GM19099 (cell line): ENCODE measurements at regions not wholly inside any gene's neighbourhood (a gene's known extent, or its start where the extent isn't known, plus 50 kb on each side); places are given as distances from the start of the nearest gene placed in this dataset.

Source experiments
- POLR2A ChIP-seq: IDR thresholded peaks from 3 replicates; pipeline ENCODE4 v1.6.1; 2011; ENCODE audit warnings: low read depth; ENCODE audit not compliant: insufficient read length; ENCODE audit errors: extremely low read depth

- no peak for TF ChIP-seq POLR2A
Observed at GRCh38 chr13:50187352-50188029, 172.2 kb downstream of the KCNRG start.

- no peak for TF ChIP-seq POLR2A
Observed at GRCh38 chr13:50188696-50189095, 173.5 kb downstream of the KCNRG start.

GRCh38 chr13:50189450-50189849 is 174.2 kb downstream of the KCNRG start:
- no peak for TF ChIP-seq POLR2A

- TF ChIP-seq POLR2A = no peak
Observed at GRCh38 chr13:50191004-50191403, 175.8 kb downstream of the KCNRG start.

- no peak for TF ChIP-seq POLR2A
Observed at GRCh38 chr13:50192272-50192813, 177.1 kb downstream of the KCNRG start.

GRCh38 chr13:50195045-50195444 is 179.8 kb downstream of the KCNRG start:
- no peak for TF ChIP-seq POLR2A

- TF ChIP-seq POLR2A = no peak
Observed at GRCh38 chr13:50196118-50196517, 180.9 kb downstream of the KCNRG start.

GRCh38 chr13:50197705-50198104 is 182.5 kb downstream of the KCNRG start:
- no peak for TF ChIP-seq POLR2A

GRCh38 chr13:50198508-50198907 is 183.3 kb downstream of the KCNRG start:
- TF ChIP-seq POLR2A = no peak

GRCh38 chr13:50200569-50200968 is 185.3 kb downstream of the KCNRG start:
- TF ChIP-seq POLR2A = no peak

GRCh38 chr13:50200988-50201387 is 185.7 kb downstream of the KCNRG start:
- TF ChIP-seq POLR2A = no peak

- no peak for TF ChIP-seq POLR2A
Observed at GRCh38 chr13:50202485-50202884, 187.2 kb downstream of the KCNRG start.

- TF ChIP-seq POLR2A = no peak
Observed at GRCh38 chr13:50203256-50203941, 188.2 kb downstream of the KCNRG start.

- no peak for TF ChIP-seq POLR2A
Observed at GRCh38 chr13:50205581-50205980, 190.3 kb downstream of the KCNRG start.

GRCh38 chr13:50208826-50209335 is 193.6 kb downstream of the KCNRG start:
- no peak for TF ChIP-seq POLR2A

- TF ChIP-seq POLR2A = no peak
Observed at GRCh38 chr13:50209631-50210030, 194.4 kb downstream of the KCNRG start.

GRCh38 chr13:50213526-50213925 is 198.3 kb downstream of the KCNRG start:
- TF ChIP-seq POLR2A = no peak

GRCh38 chr13:50214514-50214913 is 199.3 kb downstream of the KCNRG start:
- no peak for TF ChIP-seq POLR2A
